ENCODE measurements at regions not wholly inside any gene's neighbourhood (a gene's known extent, or its start where the extent isn't known, plus 50 kb on each side); places are given as distances from the start of the nearest gene placed in this dataset.
"Not testable (repeated sequence)": the region's sequence is repeated elsewhere in the genome, so short reads cannot be mapped to it uniquely, and the experiment has no call there.

- no peak for DNase-seq (ENCODE audit: low spot score)
These were observed 1168.5 kb upstream of the ADGRL2 start for GRCh38 chr1:80632284-80632683.

- DNase-seq (ENCODE audit: low spot score), result no peak
These were observed 1171.4 kb upstream of the ADGRL2 start for GRCh38 chr1:80629304-80629837.

GRCh38 chr1:80624682-80625081 is 1176.1 kb upstream of the ADGRL2 start:
- DNase-seq (ENCODE audit: low spot score), result no peak

- no peak for DNase-seq (ENCODE audit: low spot score)
These were observed 1193.7 kb upstream of the ADGRL2 start for GRCh38 chr1:80607064-80607463.

GRCh38 chr1:80594013-80594412 is 1206.7 kb upstream of the ADGRL2 start:
- DNase-seq (ENCODE audit: low spot score), result no peak

- no peak for DNase-seq (ENCODE audit: low spot score)
These were observed 1207.5 kb upstream of the ADGRL2 start for GRCh38 chr1:80593197-80593596.

- no peak for DNase-seq (ENCODE audit: low spot score)
These were observed 1217.8 kb upstream of the ADGRL2 start for GRCh38 chr1:80582980-80583379.

GRCh38 chr1:80579055-80579454 is 1221.7 kb upstream of the ADGRL2 start:
- DNase-seq (ENCODE audit: low spot score), result no peak

GRCh38 chr1:80566867-80567266 is 1233.9 kb upstream of the ADGRL2 start:
- DNase-seq (ENCODE audit: low spot score), result no peak

- no peak for DNase-seq (ENCODE audit: low spot score)
These were observed 1234.6 kb upstream of the ADGRL2 start for GRCh38 chr1:80566123-80566522.

- no peak for DNase-seq (ENCODE audit: low spot score)
These were observed 1235.3 kb upstream of the ADGRL2 start for GRCh38 chr1:80565406-80565805.

- no peak for DNase-seq (ENCODE audit: low spot score)
These were observed 1258.5 kb upstream of the ADGRL2 start for GRCh38 chr1:80542231-80542630.

GRCh38 chr1:80540596-80540995 is 1260.1 kb upstream of the ADGRL2 start:
- DNase-seq (ENCODE audit: low spot score), result no peak

GRCh38 chr1:80540149-80540548 is 1260.6 kb upstream of the ADGRL2 start:
- DNase-seq (ENCODE audit: low spot score), result no peak

GRCh38 chr1:80539298-80539697 is 1261.4 kb upstream of the ADGRL2 start:
- DNase-seq (ENCODE audit: low spot score), result not testable (repeated sequence)

- no peak for DNase-seq (ENCODE audit: low spot score)
These were observed 1264.3 kb upstream of the ADGRL2 start for GRCh38 chr1:80536461-80536860.

- DNase-seq (ENCODE audit: low spot score), result no peak
These were observed 1265.3 kb upstream of the ADGRL2 start for GRCh38 chr1:80535466-80535865.

GRCh38 chr1:80534606-80535360 is 1266.0 kb upstream of the ADGRL2 start:
- DNase-seq (ENCODE audit: low spot score), result peak; percentile 12

- DNase-seq (ENCODE audit: low spot score), result no peak
These were observed 1266.9 kb upstream of the ADGRL2 start for GRCh38 chr1:80533775-80534334.

GRCh38 chr1:80533093-80533492 is 1267.6 kb upstream of the ADGRL2 start:
- DNase-seq (ENCODE audit: low spot score), result no peak

- DNase-seq (ENCODE audit: low spot score), result no peak
These were observed 1269.6 kb upstream of the ADGRL2 start for GRCh38 chr1:80531182-80531581.

- DNase-seq (ENCODE audit: low spot score), result no peak
These were observed 1271.2 kb upstream of the ADGRL2 start for GRCh38 chr1:80529546-80529945.

- no peak for DNase-seq (ENCODE audit: low spot score)
These were observed 1276.9 kb upstream of the ADGRL2 start for GRCh38 chr1:80523861-80524260.

GRCh38 chr1:80523071-80523470 is 1277.7 kb upstream of the ADGRL2 start:
- not testable (repeated sequence) for DNase-seq (ENCODE audit: low spot score)
